Right lobe of liver (tissue), 6 donors: ENCODE measurements at regions not wholly inside any gene's neighbourhood (a gene's known extent, or its start where the extent isn't known, plus 50 kb on each side); places are given as distances from the start of the nearest gene placed in this dataset.

Experiments used
- ATAC-seq, 4 donors: fragments of 200-7000 bp; cut with Tn5 transposase; one replicate each; pipeline ENCODE4 v1.9.1; 2020; ENCODE audit warnings: mild to moderate bottlenecking in 4 of 4, moderate library complexity in 4 of 4
- DNase-seq, 3 donors: peaks; one replicate each; pipeline ENCODE4 v3.0.0-alpha.2; 2020
- H3K27ac ChIP-seq, 3 donors: fragments of 200-600 bp; one replicate each; pipeline ENCODE4 v1.8.0; 2022
- H3K27me3 ChIP-seq, 2 donors: fragments of 200-600 bp; one replicate each; pipeline ENCODE4 v1.8.0; 2022
- H3K36me3 ChIP-seq, 4 donors: fragments of 200-600 bp; sonication (generic) in 1 of 4; one replicate each; pipeline versions ENCODE4 v1.5.1 to v1.8.0; 2017 to 2022; ENCODE audit warnings: control low read depth in 1 of 4
- H3K4me1 ChIP-seq, 4 donors: fragments of 200-600 bp; sonication (generic) in 1 of 4; one replicate each; pipeline versions ENCODE4 v1.5.1 to v1.8.0; 2017 to 2022; ENCODE audit warnings: control low read depth in 1 of 4
- H3K4me3 ChIP-seq, 3 donors: fragments of 200-600 bp; one replicate each; pipeline ENCODE4 v1.8.0; 2022
- H3K9me3 ChIP-seq, 4 donors: fragments of 200-600 bp; sonication (generic) in 1 of 4; one replicate each; pipeline versions ENCODE4 v1.5.1 to v1.8.0; 2017 to 2022; ENCODE audit warnings: control low read depth in 1 of 4
- POLR2A ChIP-seq: fragments of 450-650 bp; IDR thresholded peaks from one replicate; pipeline ENCODE4 v1.6.1; 2017; ENCODE audit warnings: antibody characterized with exemption, mild to moderate bottlenecking
- WGBS: methylation state at CpG from one replicate; pipeline ENCODE4 v1.1.6; 2018; ENCODE audit warnings: low coverage, low lambda C conversion rate; ENCODE audit not compliant: insufficient coverage; ENCODE audit errors: missing lambda C conversion rate; 5-methylcytosine and 5-hydroxymethylcytosine counted together
- intact Hi-C, 2 donors: fragments of 100-400 bp; cut with DNase I; formaldehyde crosslinking; loops; one replicate each; pipeline versions ENCODE4 v1.11.2 to v1.14.1; 2022
- TF ChIP-seq, protein P1 (sequence below), 4 donors: fragments of 200-600 bp in 3 of 4; fragments of 450-650 bp in 1 of 4; IDR thresholded peaks; one replicate each; pipeline versions ENCODE4 v1.5.1 to v1.8.0; 2016 to 2022; ENCODE audit warnings: antibody characterized with exemption in 4 of 4, mild to moderate bottlenecking in 2 of 4
- donor health status: DM: no; HTN: yes; CAD: no.
- donor health status: DM: no; HTN: no; CAD: no.
- donor health status: DM: no; HTN: no; CAD: no.
- donor health status: DM: no; HTN: yes; CAD: no.
- donor health status: DM: no; HTN: yes; CAD: no.

DNA sequence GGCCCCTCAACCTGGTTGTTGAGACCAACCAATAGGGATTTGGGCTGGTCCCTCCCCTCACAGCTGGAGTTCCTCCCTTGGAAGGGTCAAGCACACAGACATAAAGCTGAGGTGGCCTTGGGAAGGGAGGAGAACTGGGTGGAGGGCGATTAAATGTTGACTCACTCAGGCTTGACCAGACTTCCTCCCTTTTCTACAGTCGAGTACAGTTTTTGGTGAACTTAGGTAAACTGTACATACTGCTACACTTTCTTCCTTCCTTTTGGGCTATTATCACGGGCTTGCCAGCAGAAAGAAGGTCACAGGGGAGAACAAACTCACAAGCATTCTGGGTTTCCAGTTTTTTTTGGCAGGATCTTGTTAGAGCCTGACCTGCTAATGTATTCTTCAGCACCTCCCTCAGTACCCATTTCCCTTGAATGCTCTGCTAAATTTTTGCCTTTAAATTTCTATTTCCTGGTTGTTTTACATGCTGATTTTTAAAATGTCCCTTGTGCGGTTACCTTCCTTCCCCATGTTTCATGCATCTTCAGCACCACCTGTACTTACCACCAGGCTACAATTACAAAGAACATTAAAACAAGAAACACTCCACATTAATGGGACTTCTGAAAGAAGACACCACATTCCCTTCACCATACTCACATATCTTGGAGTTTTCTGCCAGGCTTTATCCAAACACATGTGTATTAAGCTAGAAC is 135.2 kb upstream of the RASGEF1B start:
- no peaks in the 10 kb centered on the region for H3K4me1 ChIP-seq
- H3K27me3 ChIP-seq, result no peaks in the 10 kb centered on the region
- no peak overlapping the region for H3K27ac ChIP-seq
- H3K36me3 ChIP-seq, result no peaks in the 10 kb centered on the region
- no peak overlapping the region for H3K4me3 ChIP-seq
- H3K9me3 ChIP-seq, result no peaks in the 10 kb centered on the region
- intact Hi-C loops, result no loop called here
- TF ChIP-seq, protein P1, sequence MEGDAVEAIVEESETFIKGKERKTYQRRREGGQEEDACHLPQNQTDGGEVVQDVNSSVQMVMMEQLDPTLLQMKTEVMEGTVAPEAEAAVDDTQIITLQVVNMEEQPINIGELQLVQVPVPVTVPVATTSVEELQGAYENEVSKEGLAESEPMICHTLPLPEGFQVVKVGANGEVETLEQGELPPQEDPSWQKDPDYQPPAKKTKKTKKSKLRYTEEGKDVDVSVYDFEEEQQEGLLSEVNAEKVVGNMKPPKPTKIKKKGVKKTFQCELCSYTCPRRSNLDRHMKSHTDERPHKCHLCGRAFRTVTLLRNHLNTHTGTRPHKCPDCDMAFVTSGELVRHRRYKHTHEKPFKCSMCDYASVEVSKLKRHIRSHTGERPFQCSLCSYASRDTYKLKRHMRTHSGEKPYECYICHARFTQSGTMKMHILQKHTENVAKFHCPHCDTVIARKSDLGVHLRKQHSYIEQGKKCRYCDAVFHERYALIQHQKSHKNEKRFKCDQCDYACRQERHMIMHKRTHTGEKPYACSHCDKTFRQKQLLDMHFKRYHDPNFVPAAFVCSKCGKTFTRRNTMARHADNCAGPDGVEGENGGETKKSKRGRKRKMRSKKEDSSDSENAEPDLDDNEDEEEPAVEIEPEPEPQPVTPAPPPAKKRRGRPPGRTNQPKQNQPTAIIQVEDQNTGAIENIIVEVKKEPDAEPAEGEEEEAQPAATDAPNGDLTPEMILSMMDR (IDR thresholded peaks at IDR 0.05), result no peak
- no peak for TF ChIP-seq POLR2A
- ATAC-seq (peak; percentile 68 to 85 (median 78)), DNase-seq (peak in 1 of 3 donors; percentile 24)
- 40% methylated on average over 3 of the region's 4 CpGs for WGBS

DNA sequence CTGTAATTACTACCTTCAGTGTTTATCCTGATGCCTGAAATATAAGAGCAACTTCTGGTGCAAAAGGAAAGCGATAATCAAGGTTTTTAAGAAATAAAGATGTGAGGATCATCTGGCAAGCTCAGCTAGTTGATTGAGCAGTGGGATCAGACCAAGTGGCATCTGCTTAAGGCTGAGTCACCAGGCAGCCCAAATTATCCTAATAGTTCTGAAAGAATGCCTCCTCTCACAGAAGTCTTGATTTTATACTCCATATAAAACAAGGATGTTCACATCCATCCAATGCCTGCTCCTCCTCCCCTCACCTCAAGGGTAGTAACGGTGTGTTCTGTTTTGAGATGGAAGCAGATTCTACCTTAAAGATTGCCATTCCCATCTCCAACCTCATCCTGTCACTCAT is 134.5 kb upstream of the RASGEF1B start:
- no peak overlapping the region for H3K27ac ChIP-seq
- no peaks in the 10 kb centered on the region for H3K27me3 ChIP-seq
- 92% methylated on average over 2 of the region's 2 CpGs for WGBS
- intact Hi-C loops, result no loop called here
- no peak overlapping the region for H3K4me3 ChIP-seq
- H3K4me1 ChIP-seq, result peaks cover 0 to 3% (median 0%) of the 10 kb centered on the region in 4 donors
- no peaks in the 10 kb centered on the region for H3K9me3 ChIP-seq
- DNase-seq, result no peak
- no peaks in the 10 kb centered on the region for H3K36me3 ChIP-seq
- TF ChIP-seq, protein P1 (IDR thresholded peaks at IDR 0.05), result no peak
- no peak for TF ChIP-seq POLR2A
- ATAC-seq, result no peak

DNA sequence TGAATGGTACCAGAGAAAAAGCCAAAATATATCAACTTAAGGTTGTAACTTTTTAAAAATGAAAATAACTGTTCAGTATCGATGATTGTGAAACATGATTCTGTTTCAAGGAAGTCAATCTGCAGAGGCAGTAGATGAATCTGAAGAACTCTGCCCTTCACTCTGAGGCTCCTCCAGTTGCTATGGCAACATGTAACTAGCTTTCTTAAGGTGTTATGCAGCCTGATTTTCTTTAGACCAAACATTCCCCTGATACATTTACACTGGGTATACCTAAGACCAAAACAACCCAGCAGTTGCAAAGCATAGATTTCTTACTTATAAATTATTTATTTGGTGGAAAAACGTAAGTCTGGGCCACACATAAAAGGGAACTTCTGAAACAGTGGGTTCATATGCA is 133.6 kb upstream of the RASGEF1B start:
- no peak for DNase-seq
- H3K4me3 ChIP-seq, result no peak overlapping the region
- no peaks in the 10 kb centered on the region for H3K27me3 ChIP-seq
- no peaks in the 10 kb centered on the region for H3K9me3 ChIP-seq
- no peak for TF ChIP-seq POLR2A
- TF ChIP-seq, protein P1 (IDR thresholded peaks at IDR 0.05), result no peak
- 77% methylated on average over 2 of the region's 2 CpGs for WGBS
- intact Hi-C loops, result no loop called here
- peaks cover 0 to 12% (median 0%) of the 10 kb centered on the region in 4 donors for H3K4me1 ChIP-seq
- no peak for ATAC-seq
- no peak overlapping the region for H3K27ac ChIP-seq
- no peaks in the 10 kb centered on the region for H3K36me3 ChIP-seq

DNA sequence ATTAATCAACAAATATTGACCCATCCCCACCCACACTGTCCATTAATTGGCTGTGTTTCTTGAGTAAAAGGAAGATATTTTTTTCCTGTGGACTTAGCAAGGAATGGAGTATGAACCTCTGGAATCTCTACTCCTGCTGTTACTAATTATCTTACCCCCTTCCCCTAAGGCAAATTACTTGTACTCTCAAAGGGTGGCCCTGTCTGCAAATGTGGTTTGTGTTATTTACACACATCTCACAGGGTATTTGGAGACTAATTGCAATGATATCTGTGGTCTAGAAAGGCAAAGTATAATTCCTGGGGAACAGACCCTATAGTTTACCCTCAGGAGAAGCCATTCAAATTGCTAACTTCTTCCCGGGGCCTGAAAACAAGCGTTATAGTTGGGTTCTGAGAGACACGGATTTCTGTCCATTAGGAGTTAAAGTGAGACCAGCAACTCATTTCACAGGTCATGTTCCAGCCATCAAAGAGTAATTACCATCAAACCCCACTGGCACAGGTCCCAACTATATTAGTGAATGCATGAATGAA is 133.0 kb upstream of the RASGEF1B start:
- DNase-seq (no peak), ATAC-seq (no peak)
- H3K27ac ChIP-seq, result no peak overlapping the region
- H3K4me3 ChIP-seq, result no peak overlapping the region
- H3K4me1 ChIP-seq, result peaks cover 0 to 13% (median 0%) of the 10 kb centered on the region in 4 donors
- H3K27me3 ChIP-seq, result no peaks in the 10 kb centered on the region
- no peaks in the 10 kb centered on the region for H3K36me3 ChIP-seq
- no peak for TF ChIP-seq POLR2A
- TF ChIP-seq, protein P1 (IDR thresholded peaks at IDR 0.05), result no peak
- intact Hi-C loops, result no loop called here
- 96% methylated on average over 3 of the region's 3 CpGs for WGBS
- no peaks in the 10 kb centered on the region for H3K9me3 ChIP-seq
